ENCODE measurements at regions not wholly inside any gene's neighbourhood (a gene's known extent, or its start where the extent isn't known, plus 50 kb on each side); places are given as distances from the start of the nearest gene placed in this dataset.
"Not testable (repeated sequence)": the region's sequence is repeated elsewhere in the genome, so short reads cannot be mapped to it uniquely, and the experiment has no call there.

GRCh38 chr15:30803703-30804102, 100.0 kb upstream of the FAN1 start:
- DNase-seq (ENCODE audit: low read depth, low spot score); H3K4me3 ChIP-seq (ENCODE audit: insufficient read length, low read depth); H3K36me3 ChIP-seq (ENCODE audit: insufficient read depth, insufficient read length, low read length); H3K9ac ChIP-seq (ENCODE audit: insufficient read length, low read depth); H3K9me3 ChIP-seq (ENCODE audit: insufficient read depth, low read length); H3K27me3 ChIP-seq (ENCODE audit: insufficient read depth, insufficient read length); H3K4me1 ChIP-seq (ENCODE audit: insufficient read depth, insufficient read length): not testable (repeated sequence)

- H3K36me3 ChIP-seq (ENCODE audit: insufficient read depth, insufficient read length, low read length) = no peaks in the 10 kb centered on the region
- no peak overlapping the region for H3K9ac ChIP-seq (ENCODE audit: insufficient read length, low read depth)
- TF ChIP-seq ZNF274 (IDR thresholded peaks at IDR 0.05; ENCODE audit: low read depth, low read length) (no peak), SUZ12 (IDR thresholded peaks at IDR 0.05; ENCODE audit: extremely low read depth, insufficient read depth, insufficient read length) (no peak), YY1 (IDR thresholded peaks at IDR 0.05; ENCODE audit: insufficient read depth, insufficient read length) (no peak)
- H3K9me3 ChIP-seq (ENCODE audit: insufficient read depth, low read length) = no peaks in the 10 kb centered on the region
- no peak overlapping the region for H3K4me3 ChIP-seq (ENCODE audit: insufficient read length, low read depth)
- H3K4me1 ChIP-seq (ENCODE audit: insufficient read depth, insufficient read length) = no peaks in the 10 kb centered on the region
- H3K27me3 ChIP-seq (ENCODE audit: insufficient read depth, insufficient read length) = no peaks in the 10 kb centered on the region
- DNase-seq (ENCODE audit: low read depth, low spot score) = no peak
Observed at GRCh38 chr15:30816430-30816829, 87.3 kb upstream of the FAN1 start.

- not testable (repeated sequence) for DNase-seq (ENCODE audit: low read depth, low spot score); H3K9me3 ChIP-seq (ENCODE audit: insufficient read depth, low read length); H3K4me1 ChIP-seq (ENCODE audit: insufficient read depth, insufficient read length); H3K27me3 ChIP-seq (ENCODE audit: insufficient read depth, insufficient read length); H3K9ac ChIP-seq (ENCODE audit: insufficient read length, low read depth); H3K4me3 ChIP-seq (ENCODE audit: insufficient read length, low read depth); H3K36me3 ChIP-seq (ENCODE audit: insufficient read depth, insufficient read length, low read length)
Observed at GRCh38 chr15:30823068-30823813, 80.5 kb upstream of the FAN1 start.

DNA sequence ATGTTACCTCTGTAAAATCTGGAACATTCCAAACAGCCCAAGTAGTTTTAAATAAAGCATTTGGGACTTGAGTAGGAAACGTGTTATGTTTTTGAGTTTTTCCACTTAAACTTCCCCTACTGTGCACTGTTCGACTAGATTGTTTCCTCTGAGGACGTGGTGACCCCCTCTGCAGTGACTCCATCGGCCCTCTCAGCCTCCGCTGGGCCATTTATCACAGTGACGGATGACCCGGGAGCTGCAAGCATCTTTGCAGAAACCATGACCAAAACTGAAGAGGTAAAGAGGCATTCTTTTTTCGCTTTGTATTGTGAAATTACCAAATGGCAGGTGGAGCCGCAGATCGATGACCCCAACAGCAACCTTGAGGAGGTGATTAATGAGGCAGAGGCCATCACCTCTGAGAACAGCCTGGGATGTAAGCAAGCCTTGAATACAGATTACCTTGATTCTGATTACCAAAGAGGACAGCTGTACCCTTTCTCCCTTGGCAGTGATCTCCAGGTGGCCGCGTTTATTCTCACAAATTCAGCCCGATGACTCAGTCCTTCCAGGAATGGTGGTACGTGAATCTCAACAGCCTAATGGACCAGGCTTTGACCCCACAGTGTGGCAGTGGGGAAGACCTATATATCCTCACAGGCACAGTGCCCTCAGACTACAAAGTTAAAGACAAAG, 79.1 kb upstream of the FAN1 start:
- no peak for TF ChIP-seq ZNF274 (IDR thresholded peaks at IDR 0.05; ENCODE audit: low read depth, low read length)
- TF ChIP-seq SUZ12 (IDR thresholded peaks at IDR 0.05; ENCODE audit: extremely low read depth, insufficient read depth, insufficient read length) = no peak
- no peak for TF ChIP-seq YY1 (IDR thresholded peaks at IDR 0.05; ENCODE audit: insufficient read depth, insufficient read length)
- Histone ChIP-seq H3K9ac (ENCODE audit: insufficient read length, low read depth) (no peak overlapping the region), H3K9me3 (ENCODE audit: insufficient read depth, low read length) (no peaks in the 10 kb centered on the region), H3K36me3 (ENCODE audit: insufficient read depth, insufficient read length, low read length) (no peaks in the 10 kb centered on the region), H3K4me1 (ENCODE audit: insufficient read depth, insufficient read length) (peaks cover 2% of the 10 kb centered on the region), H3K4me3 (ENCODE audit: insufficient read length, low read depth) (no peak overlapping the region), H3K27me3 (ENCODE audit: insufficient read depth, insufficient read length) (no peaks in the 10 kb centered on the region)
- no peak for DNase-seq (ENCODE audit: low read depth, low spot score)

GRCh38 chr15:30827625-30828303, 76.0 kb upstream of the FAN1 start:
- Histone ChIP-seq H3K9me3 (ENCODE audit: insufficient read depth, low read length) (no peaks in the 10 kb centered on the region), H3K4me3 (ENCODE audit: insufficient read length, low read depth) (no peak overlapping the region), H3K27me3 (ENCODE audit: insufficient read depth, insufficient read length) (no peaks in the 10 kb centered on the region), H3K4me1 (ENCODE audit: insufficient read depth, insufficient read length) (peaks cover 2% of the 10 kb centered on the region), H3K36me3 (ENCODE audit: insufficient read depth, insufficient read length, low read length) (no peaks in the 10 kb centered on the region), H3K9ac (ENCODE audit: insufficient read length, low read depth) (no peak overlapping the region)
- TF ChIP-seq YY1 (IDR thresholded peaks at IDR 0.05; ENCODE audit: insufficient read depth, insufficient read length) (no peak), SUZ12 (IDR thresholded peaks at IDR 0.05; ENCODE audit: extremely low read depth, insufficient read depth, insufficient read length) (no peak), ZNF274 (IDR thresholded peaks at IDR 0.05; ENCODE audit: low read depth, low read length) (no peak)
- DNase-seq (ENCODE audit: low read depth, low spot score) = no peak

- H3K4me3 ChIP-seq (ENCODE audit: insufficient read length, low read depth); H3K36me3 ChIP-seq (ENCODE audit: insufficient read depth, insufficient read length, low read length); H3K9ac ChIP-seq (ENCODE audit: insufficient read length, low read depth); H3K4me1 ChIP-seq (ENCODE audit: insufficient read depth, insufficient read length); H3K27me3 ChIP-seq (ENCODE audit: insufficient read depth, insufficient read length); H3K9me3 ChIP-seq (ENCODE audit: insufficient read depth, low read length); DNase-seq (ENCODE audit: low read depth, low spot score): not testable (repeated sequence)
Observed at GRCh38 chr15:30828304-30828639, 75.4 kb upstream of the FAN1 start.

- no peak for TF ChIP-seq SUZ12 (IDR thresholded peaks at IDR 0.05; ENCODE audit: extremely low read depth, insufficient read depth, insufficient read length)
- Histone ChIP-seq H3K36me3 (ENCODE audit: insufficient read depth, insufficient read length, low read length) (no peaks in the 10 kb centered on the region), H3K9ac (ENCODE audit: insufficient read length, low read depth) (no peak overlapping the region), H3K4me1 (ENCODE audit: insufficient read depth, insufficient read length) (no peaks in the 10 kb centered on the region), H3K9me3 (ENCODE audit: insufficient read depth, low read length) (no peaks in the 10 kb centered on the region), H3K27me3 (ENCODE audit: insufficient read depth, insufficient read length) (no peaks in the 10 kb centered on the region), H3K4me3 (ENCODE audit: insufficient read length, low read depth) (no peak overlapping the region)
- no peak for DNase-seq (ENCODE audit: low read depth, low spot score)
Observed at GRCh38 chr15:30830961-30831360, 72.8 kb upstream of the FAN1 start.

DNA sequence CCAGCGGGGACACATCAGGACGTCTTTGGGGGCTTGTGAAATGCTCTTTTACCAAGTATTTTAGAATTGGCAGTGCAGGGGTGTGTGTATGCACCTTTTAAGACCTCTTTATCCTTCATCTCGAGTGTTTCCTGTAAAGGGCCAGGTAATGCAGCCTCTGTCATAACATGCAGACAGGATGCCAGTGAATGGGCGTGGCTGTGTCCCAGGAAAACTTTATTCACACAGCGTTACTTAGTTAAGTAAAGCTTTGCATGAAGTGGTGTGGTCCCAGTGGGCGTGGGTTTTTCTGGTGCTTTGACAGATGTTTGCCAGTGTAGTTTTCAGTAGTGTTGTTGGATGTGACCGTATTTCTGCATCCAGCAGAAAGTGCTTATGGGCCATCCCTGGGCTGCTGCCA, 70.3 kb upstream of the FAN1 start:
- not testable (repeated sequence) for H3K36me3 ChIP-seq (ENCODE audit: insufficient read depth, insufficient read length, low read length); H3K27me3 ChIP-seq (ENCODE audit: insufficient read depth, insufficient read length); H3K9me3 ChIP-seq (ENCODE audit: insufficient read depth, low read length); H3K4me1 ChIP-seq (ENCODE audit: insufficient read depth, insufficient read length); DNase-seq (ENCODE audit: low read depth, low spot score); H3K9ac ChIP-seq (ENCODE audit: insufficient read length, low read depth); H3K4me3 ChIP-seq (ENCODE audit: insufficient read length, low read depth)

GRCh38 chr15:30841639-30842038, 62.1 kb upstream of the FAN1 start:
- H3K4me1 ChIP-seq (ENCODE audit: insufficient read depth, insufficient read length); H3K27me3 ChIP-seq (ENCODE audit: insufficient read depth, insufficient read length); H3K9me3 ChIP-seq (ENCODE audit: insufficient read depth, low read length); H3K36me3 ChIP-seq (ENCODE audit: insufficient read depth, insufficient read length, low read length); H3K9ac ChIP-seq (ENCODE audit: insufficient read length, low read depth); H3K4me3 ChIP-seq (ENCODE audit: insufficient read length, low read depth); DNase-seq (ENCODE audit: low read depth, low spot score): not testable (repeated sequence)

DNA sequence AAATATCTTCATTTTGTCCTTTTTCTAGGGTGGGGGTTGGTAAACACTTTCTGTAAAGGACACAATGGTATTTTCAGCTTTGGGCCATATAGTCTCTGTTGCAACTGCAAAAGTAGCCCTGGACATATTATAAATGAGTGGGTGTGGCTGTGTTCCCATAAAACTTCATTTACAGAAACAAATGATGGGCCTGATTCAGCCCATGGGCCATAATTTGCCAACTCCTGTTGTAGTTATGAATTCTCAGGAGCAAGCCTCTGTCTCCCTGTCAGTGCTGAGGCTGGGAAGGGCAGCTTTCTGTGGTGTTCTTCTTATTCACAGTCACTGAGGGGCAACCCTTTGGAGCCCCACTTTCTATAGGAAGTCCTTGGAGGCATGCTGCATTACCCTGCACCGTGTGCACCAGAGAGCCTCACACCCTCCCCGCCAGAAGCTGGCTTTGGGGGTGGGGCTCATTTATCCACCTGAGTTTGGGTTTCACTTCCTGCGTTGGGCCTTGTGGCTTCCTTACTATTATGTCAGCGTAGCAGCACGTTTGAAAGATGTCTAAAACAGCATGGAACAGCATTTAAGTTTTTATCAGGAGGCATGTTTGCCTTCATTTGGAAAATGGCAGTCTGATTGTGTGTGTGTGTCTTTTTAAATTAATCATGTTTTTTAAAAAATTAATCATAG, 60.8 kb upstream of the FAN1 start:
- not testable (repeated sequence) for H3K9ac ChIP-seq (ENCODE audit: insufficient read length, low read depth); H3K36me3 ChIP-seq (ENCODE audit: insufficient read depth, insufficient read length, low read length); H3K9me3 ChIP-seq (ENCODE audit: insufficient read depth, low read length); H3K4me3 ChIP-seq (ENCODE audit: insufficient read length, low read depth); DNase-seq (ENCODE audit: low read depth, low spot score); H3K4me1 ChIP-seq (ENCODE audit: insufficient read depth, insufficient read length); H3K27me3 ChIP-seq (ENCODE audit: insufficient read depth, insufficient read length)
